ENCODE measurements at regions not wholly inside any gene's neighbourhood (a gene's known extent, or its start where the extent isn't known, plus 50 kb on each side); places are given as distances from the start of the nearest gene placed in this dataset.

DNA sequence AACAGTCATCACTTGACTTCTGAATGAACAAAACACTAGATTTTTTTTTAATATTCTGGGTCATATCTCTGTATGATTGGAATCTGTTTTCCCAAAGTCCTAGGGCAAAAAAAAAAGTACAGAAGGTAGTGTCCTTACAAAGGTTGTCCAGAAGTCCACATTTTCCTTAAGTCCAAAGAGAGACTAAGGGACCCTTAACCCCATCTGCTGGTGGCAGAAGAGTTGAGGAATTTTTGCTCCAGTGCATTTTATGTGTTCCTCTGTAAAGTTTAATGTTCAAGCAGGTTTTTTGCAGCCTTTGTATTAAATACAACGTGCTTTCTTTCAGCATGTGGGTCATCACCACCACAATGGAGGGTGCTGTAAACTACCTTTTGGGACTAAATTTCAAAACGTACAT is 215.9 kb downstream of the SP3 start:
- no peak for DNase-seq

DNA sequence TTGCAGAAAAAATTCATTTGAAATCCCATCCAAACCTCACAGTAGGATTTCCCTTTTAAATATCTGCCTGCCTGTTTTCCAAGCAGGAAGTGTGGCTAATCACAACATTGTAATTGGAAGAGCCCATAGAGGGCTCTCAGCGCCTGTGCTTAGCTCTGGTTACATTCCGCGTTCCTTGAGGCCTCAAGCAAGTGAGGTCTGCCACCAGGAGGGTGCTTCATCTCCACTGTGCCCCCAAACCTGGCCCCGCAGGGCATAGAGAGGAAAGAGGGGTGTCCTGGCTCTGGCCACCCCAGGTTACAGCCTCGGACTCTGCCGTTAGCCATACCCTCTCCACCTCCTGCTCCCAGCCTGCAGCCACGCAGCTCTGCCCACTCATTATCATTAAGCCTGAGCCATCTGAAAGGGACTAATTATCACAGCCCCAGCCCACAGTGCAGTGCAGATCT is 214.8 kb downstream of the SP3 start:
- DNase-seq = no peak

DNA sequence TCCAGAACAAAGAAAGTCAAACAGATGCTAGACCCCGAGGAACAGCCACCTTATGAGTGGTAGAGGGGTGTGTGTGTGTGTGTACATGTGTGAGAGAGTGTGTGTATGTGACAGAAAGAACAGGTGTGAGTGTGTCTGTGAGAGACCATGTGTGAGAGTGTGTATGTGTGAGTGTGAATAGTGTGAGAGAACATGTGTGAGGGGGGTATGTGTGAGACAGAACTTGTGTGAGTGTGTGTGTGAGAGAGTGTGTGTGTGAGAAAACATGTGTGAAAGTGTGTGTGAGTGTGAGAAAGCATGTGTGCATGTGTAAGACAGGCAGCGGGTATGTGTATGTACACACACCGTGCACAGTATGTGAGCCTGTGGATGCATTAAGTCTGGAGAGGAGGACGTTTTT is 214.3 kb downstream of the SP3 start:
- no peak for DNase-seq

DNA sequence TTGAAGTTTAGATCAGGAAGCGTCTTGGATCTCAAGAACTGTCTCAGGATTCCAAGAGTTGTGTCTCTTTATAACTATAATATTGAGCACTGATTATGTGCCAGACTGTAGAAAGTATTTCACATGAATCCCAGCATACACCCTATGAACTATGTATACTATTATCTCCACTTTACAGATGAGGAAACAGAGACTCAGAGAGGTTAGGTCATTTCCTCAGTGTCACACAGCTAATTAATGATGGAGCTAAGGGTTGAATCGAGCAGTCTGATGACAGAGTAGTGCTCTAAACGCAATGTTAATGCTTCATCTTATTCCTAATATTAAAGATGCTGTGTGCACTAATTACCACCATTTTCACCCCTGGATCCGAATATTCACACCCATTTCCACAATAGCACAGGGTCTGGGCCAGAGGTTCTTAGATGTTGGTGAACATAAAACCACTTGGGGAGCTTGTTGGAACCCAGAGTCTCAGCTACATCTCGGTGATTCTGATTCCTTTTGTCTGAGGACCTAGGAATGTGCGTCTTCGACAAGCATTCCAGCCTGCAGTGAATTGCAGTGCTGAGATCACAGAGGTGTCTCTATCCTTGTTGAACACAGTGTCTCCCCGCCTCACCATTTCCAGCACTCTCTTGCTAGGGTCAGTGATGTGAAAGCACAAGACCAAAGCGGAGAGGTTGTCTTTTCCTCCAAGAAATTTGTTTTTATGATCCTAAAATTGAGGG is 213.8 kb downstream of the SP3 start:
- DNase-seq = no peak

DNA sequence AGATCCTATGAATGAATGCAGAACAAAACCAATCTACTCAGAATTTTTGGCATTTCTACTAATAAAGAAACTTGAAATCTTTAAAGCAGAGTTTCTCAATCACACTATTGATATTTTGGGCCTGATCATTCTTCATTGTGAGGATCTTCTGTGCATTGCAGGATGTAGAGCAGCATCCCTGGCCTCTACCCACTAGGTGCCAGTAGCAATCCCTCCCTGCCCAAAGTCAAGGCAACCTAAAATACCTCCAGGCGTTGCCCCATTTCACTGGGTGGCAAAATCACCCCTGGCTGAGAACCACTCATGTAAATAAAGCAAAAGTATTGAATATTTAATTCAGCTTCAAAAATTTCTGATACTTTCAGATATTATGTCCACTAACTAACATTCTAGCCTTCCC is 213.0 kb downstream of the SP3 start:
- no peak for DNase-seq

DNA sequence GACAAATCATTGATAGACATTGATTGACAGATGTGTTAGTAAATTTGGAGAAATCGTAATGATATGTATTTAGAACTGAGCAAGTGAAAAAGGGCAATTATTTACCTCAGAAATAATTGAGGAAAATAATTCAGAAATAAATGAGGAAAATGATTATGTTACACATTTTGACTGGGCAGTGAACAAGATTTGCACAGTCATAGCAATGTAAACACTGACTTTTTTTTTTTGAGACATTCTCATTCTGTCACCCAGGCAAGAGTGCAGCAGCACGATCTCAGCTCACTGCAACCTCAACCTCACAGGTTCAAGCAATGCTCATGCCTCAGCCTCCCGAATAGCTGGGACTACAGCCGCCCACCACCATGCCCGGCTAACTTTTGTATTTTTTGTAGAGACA is 211.7 kb downstream of the SP3 start:
- no peak for DNase-seq

DNA sequence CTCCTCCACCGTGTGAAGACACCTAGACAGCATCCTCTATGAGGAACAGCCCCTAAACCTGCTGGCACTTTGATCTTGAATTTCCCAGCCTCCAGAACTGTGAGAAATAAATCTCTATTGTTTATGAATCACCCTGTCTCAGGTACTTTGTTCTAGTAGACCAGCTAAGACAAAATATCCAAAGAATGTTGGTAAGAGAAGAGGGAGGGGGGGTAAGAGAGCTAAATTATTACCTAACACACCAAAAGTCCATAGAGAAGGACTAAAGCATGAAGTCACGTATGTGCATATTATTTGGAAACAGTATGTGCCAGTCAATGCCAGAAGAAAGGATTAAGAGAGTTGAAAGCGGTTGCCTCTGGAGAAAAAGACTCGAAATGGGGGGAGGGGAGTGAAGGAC is 211.0 kb downstream of the SP3 start:
- no peak for DNase-seq

DNA sequence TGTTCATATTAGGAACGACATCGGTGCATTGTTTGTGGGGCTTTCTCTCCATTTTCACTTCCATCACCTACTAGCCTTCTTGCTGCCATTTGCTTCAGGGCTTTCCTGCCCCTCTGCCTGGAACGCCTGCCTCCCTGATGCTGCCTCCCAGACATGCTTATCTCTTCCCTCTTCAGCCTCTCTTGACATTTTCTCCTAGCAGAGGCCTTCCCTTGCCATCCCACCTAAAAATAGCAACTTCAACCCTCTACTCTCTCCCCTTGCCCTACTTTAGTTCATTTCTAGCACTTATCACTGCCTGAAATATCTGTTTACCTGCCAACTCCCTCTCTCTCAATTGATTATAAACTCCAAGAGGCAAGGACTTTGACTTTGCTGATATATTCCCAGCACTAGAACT is 210.3 kb downstream of the SP3 start:
- DNase-seq = no peak

DNA sequence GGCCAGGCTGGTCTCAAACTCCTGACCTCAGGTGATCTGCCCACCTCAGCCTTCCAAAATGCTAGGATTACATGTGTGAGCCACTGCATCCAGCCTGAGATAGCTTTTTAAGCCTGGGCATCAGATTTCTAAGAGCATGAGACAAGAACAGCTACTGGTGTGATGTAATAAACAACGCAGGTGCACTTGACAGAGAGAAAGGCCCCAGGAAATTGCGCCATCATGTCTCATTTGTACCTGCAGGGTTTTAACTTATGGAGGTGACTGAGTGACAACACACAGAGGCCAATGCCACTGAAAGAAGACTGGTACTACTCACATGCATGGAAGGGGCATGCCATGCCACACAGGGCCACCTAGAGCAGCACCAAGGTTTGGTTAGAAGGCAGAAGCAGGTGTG is 209.4 kb downstream of the SP3 start:
- DNase-seq = no peak

DNA sequence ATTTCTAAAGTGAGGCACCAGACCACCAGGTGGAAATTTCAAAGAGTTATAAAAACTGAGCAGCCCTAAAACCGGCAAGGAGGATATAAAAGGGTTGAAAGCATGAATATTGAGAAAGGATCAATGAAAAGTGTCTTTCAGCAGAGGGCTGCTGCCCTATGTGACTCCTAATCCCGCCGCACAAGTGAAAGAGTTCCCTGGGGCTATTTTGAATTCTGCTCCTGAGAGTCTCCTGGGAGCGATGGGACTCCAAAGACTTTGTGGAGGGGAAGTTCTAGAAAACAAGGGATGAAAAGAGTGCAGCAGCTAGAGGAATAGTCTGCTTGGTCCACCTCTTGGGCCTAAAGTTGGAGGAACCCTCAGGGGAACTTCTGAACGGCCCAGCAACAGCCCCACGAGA is 205.2 kb downstream of the SP3 start:
- no peak for DNase-seq

DNA sequence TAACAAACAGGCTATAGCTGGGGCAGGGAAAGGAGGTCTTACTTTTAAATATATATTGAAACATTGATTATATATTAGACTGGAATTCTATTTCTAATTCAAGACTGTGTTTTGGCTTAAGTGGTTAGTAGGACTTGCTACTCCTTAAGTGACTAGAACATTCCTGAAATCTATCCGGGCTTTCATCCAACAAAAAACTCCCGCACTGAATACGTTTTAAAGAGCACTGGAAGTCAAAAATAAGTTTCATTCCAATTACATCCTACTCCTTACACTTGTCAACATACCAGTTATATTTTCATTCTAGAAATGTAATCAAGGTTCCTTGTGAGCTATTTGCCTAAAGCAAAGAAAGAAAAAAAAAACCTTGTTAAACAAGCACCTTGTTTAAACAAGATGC is 204.6 kb downstream of the SP3 start:
- DNase-seq = no peak

DNA sequence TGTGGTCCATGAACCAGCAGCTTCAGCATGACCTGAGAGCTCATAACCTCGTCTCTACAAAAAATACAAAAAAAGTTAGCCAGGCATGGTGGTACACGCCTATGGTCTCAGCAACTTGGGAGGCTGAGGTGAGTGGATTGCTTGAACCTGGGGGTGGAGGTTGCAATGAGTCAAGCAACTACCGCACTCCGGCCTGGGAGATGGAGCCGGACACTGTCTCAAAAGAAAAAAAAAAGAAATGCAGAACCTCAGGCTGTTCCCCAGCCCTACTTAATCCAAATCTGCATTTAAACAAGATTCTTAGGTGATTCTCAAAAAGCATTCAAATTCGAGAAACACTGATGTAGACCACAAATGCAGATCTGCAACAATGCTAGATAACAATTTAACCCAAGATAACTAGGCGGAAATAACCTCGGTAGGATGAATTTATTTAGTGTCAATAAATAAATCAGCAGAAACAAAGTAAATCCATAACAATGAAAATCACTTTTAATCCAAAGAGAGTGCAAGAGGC is 203.5 kb downstream of the SP3 start:
- no peak for DNase-seq

DNA sequence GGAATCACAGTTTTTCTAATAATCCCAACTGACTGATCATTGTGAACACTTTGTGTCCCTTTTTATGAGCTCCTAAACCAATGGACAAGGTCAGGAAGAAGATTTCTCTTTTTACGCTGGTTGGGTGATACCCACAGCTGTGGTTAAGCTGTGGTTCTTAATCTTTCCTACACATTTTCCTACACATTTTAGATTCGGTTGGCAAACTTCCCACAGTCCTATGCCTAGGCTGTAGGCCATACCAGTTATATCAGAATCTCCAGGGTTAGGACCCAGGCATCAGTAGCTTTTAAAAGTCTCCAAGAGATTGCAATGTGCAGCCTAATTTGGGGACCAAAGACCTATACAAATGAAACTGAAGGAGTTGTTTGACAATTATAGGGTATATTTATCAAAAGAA is 203.0 kb downstream of the SP3 start:
- DNase-seq = no peak

DNA sequence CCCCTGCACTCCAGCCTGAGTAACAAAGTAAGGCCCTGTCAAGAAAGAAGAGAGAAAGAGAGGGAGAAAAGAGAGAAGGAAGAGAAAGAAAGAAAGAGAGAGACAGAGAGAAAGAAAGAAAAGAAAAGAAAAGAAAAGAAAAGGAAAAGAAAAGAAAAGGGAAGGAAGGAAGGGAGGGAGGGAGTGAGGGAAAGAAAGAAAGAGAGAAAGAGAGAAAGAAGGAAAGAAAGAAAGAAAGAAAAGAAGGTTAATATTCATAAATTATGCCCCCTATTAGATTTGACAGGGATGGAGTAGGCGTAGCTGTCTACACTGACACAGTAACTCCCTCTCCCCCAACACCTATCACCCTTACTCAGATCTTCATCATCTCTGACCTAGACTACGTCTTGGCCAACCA is 202.3 kb downstream of the SP3 start:
- no peak for DNase-seq

DNA sequence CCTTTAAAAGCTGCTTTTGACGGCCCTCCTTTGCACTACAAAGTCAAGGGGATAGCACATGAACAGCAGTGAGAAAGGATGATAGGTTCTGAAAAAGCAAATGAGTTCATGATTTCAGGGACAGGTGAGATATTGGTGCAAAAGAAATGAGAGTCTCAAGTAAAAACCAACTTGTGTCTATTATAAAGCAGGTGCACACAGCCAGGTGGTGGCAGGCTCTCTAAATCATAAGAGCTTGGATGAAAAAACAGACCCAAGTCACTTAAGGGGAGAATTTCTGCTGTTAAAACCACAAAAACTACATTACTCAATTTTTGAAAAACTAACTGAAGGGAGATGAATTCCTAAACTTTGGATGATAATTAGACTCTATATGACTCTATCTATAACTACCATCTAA is 201.5 kb downstream of the SP3 start:
- no peak for DNase-seq

DNA sequence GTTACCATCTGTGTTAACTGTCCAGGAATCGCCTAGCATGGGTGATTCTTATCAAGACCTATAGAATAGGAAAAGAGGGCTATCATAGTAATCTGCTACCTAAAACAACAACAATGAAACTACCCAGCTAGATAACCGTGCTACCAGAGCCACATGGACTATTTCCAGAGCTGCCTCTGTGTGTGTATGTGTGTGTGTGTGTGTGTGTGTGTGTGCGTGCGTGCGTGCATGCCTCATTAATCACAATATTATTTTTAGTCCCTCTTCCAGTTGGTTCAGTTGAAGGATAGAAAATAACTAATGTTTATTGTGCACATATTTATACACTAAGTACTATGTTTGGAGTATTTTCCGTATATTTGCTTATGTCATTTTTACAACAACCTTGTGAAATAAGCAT is 201.1 kb downstream of the SP3 start:
- DNase-seq = no peak

DNA sequence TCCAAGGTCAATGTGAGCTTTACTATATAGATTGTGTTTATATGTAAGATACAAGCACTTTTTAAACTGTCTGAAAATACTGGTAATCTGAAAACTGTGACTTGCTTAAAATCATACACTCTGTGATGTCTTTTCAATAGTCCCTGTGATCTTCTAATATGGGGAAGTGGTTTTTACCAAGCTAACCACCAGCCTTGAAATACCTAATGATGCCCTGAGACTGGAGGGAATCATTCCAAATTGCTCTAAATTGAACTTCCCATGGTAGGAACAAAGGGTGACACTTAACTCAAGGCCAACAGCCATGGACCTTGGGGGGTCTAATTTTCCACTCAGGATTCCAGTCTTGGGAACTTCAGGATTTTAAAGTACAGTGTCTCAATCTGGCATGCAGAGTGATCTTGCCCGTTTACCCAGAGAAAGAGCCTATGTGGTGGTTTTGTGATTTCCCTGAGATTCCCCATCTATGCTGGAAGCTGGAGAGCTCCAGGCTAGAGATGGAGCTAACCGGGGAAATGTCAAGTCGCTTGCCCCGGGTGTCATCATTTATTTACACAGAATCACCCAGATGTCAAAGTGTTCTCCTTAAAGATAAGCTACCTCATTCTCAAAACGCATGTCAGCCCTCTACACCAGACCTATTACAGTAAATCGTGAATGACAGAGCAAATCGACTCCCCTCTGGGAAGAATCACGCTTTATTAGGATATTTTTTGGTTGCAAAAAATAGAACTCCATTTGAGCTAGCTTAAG is 198.5 kb downstream of the SP3 start:
- no peak for DNase-seq

DNA sequence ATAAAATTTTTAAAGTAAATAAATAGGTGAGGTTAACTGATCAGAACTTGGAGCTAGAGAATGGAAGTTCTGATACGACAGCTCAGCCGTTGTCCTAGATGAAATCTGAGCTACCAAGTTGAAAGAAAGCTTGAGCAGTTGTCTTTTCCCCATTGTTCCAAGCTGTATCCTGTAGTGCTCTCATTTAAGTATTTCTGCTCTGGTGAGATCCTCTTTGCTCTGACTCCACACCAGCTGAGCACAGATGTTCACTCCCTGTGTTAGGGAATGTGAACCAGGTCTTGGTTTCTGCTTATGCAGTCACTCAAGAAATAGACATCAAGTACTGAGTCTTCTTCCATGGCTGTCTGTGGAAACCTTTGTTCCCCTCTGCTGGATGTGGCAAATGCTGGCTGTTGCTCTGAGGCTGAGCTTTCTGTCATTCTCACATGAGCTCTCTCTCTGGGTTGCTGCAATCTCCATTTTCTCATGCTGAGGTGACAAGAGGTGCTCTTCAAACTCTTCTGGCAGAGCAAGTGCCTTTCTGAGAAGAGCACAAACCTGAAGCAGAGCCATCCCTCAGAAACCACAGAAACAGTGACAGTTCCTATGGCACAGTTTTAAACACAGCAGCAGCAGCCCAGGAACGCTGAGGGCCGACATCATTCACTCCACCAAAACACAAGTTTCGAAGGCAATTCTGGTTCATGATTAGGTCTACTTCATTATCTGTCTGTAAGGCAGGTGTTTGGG is 194.1 kb downstream of the SP3 start:
- no peak for DNase-seq

DNA sequence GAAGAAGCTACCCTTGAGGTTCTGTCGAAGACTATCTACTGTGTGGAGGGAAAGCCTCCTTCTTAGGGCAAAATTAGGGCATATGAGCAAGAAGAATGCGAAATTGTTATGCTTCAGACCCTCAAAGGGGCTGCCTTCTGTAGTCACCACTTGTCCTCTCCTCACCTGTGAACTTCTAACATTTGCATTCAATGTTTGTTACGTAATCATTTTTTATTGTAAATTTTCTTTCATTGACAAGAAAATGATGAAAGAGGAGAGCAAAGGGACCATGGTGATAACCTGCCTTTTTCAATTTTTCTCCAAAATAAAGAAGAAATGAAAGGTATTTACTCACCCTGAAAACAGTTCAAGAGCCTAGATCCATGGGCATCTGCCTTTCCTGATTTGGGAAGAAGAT is 193.0 kb downstream of the SP3 start:
- DNase-seq = no peak

DNA sequence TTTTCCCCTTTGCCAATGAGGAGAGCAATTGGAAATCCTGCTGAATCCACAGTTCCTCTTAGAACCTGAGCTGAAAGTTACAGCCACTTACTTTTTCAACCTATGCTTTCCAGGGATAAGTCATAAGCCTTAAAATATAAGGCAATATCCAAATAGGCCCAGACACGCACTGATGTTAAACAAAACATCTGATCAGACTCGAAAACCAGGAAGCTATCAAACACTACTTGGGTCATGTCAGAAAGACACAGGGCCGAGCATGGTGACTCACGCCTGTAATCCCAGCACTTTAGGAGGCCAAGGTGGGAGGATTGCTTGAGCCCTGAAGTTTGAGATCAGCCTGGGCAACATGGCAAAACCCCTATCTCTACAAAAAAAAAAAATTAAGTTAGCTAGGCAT is 192.1 kb downstream of the SP3 start:
- DNase-seq = no peak

DNA sequence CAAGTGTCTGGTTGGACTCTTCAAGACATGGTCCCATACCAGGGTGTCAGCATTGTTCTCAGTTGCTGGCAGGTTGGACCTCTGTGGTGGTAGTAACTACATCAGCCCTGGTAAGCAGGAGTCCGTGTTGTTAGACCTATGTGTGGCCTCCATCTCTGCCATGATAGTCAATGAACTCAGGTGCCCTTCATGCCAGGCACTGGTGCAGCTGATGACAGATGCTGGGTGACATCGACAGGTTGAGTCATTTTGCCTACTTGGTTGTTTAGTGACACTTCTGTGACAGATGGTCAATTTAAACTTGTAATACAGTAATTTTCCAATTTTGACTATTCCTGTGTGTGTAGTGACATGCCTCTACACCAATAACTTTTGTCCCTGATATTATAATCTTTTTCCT is 189.7 kb downstream of the SP3 start:
- DNase-seq = no peak

DNA sequence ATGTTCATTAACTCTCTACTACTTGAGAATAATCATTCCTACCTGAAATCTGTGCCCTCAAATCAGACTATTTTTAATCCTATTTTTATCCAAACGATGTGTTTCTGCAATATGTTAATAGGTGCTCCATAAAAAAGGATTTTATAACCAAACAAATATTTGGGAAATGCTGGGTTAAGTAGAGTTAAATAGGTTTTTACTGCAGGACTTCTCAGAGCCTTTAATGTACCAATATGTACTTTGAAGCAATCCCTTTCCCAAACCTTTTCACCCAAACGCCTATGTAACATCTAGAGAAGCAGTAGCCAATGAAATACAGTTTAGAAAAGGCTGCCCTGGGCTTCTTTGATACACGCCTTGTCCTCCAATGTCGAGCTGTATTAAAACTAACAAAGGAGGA is 182.5 kb downstream of the SP3 start:
- no peak for DNase-seq

DNA sequence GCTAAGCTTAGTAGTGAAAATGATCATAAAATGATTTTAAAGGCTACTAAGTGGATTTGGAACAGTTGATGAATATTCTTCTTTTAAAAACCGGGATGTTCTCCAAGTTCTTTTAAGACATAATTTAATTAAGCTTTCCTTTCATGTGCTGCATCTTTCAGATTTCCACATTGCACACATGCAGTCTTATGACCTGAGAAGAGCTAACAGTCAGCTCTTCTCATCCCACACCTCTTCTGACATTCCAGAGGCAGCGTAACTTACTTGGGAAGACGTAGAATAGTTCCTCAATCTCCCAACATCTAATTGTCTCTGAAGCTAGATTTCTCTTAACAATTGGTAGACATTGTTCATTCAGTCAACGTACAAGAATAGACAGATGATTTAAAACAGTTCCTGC is 181.8 kb downstream of the SP3 start:
- DNase-seq = no peak

DNA sequence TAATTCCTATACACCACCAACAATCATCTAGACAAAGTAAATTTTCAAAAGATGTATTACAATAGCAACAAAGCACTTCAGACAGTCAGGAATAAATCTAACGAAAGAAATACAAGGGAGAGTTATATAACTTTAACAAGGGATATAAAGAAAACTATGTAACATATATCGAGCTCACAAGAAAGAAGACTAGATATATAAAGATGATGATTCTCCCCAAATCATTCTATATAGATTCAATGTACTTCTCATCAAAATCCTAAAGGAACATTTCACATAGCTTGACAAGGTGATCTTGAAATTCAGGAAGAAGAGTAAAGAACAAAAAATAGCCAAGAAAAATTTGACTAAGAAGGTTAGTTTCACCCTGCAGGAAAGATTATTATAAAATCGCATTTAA is 179.4 kb downstream of the SP3 start:
- no peak for DNase-seq
